A549 (cell line): ENCODE measurements at regions not wholly inside any gene's neighbourhood (a gene's known extent, or its start where the extent isn't known, plus 50 kb on each side); places are given as distances from the start of the nearest gene placed in this dataset.

ENCODE experiments used
- PHF8 ChIP-seq: fragments of 200-600 bp; sonication (generic); IDR thresholded peaks from 2 replicates; pipeline ENCODE4 v1.6.1; 2016; ENCODE audit warnings: low read depth, mild to moderate bottlenecking, antibody characterized with exemption, moderate library complexity, borderline replicate concordance
- RCOR1 ChIP-seq: fragments of 150-350 bp; IDR thresholded peaks from 2 replicates; pipeline ENCODE4 v1.6.1; 2014; ENCODE audit warnings: antibody characterized with exemption, low read length, low read depth
- TF ChIP-seq, protein P1 (sequence below): fragments of >200 bp; sonication (Bioruptor Twin); formaldehyde crosslinking; IDR thresholded peaks from 3 replicates; pipeline ENCODE4 v1.5.1; 2016
- TF ChIP-seq, protein P2 (sequence below): fragments of 150-350 bp; IDR thresholded peaks from 2 replicates; pipeline ENCODE4 v1.6.1; 2014; ENCODE audit warnings: low read depth, mild to moderate bottlenecking, low read length

DNA sequence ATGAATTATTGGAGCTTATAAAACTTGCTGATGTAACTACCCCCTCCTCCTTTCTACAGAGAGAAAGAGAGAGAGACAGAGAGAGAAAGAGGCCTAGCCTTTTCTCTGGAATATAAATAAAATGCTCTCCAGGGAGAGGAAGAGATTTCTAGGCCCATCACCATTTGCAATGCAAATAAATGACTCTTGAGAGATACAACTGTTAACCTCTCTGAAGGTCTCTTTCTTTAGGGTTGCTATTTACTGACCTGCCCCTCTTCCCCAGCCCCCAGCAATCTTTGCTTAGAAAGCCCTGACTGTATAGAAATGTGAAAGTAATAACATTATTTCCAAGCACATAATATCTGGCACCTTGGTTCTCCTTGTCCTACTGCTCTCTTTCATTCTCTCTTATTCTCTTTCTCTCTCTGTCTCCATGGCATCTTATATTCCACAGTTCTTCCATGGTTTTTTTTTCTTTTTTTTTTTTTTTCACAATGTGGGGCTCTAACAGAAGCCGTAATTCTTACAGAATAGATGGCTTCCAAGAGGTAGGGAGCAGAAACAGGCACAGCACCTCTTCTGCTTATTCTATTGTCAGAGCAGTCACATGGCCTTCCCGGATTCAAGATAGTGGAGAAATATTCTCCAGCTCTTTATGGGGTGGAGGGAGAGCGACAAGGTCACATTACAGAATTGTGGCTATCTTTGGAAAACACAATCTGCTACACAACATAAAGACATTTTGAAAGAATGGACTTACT, 1087.9 kb upstream of the NUDT12 start:
- TF ChIP-seq, protein P1, sequence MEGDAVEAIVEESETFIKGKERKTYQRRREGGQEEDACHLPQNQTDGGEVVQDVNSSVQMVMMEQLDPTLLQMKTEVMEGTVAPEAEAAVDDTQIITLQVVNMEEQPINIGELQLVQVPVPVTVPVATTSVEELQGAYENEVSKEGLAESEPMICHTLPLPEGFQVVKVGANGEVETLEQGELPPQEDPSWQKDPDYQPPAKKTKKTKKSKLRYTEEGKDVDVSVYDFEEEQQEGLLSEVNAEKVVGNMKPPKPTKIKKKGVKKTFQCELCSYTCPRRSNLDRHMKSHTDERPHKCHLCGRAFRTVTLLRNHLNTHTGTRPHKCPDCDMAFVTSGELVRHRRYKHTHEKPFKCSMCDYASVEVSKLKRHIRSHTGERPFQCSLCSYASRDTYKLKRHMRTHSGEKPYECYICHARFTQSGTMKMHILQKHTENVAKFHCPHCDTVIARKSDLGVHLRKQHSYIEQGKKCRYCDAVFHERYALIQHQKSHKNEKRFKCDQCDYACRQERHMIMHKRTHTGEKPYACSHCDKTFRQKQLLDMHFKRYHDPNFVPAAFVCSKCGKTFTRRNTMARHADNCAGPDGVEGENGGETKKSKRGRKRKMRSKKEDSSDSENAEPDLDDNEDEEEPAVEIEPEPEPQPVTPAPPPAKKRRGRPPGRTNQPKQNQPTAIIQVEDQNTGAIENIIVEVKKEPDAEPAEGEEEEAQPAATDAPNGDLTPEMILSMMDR: no peak
- TF ChIP-seq RCOR1 (no peak), PHF8 (no peak)
- TF ChIP-seq, protein P2, sequence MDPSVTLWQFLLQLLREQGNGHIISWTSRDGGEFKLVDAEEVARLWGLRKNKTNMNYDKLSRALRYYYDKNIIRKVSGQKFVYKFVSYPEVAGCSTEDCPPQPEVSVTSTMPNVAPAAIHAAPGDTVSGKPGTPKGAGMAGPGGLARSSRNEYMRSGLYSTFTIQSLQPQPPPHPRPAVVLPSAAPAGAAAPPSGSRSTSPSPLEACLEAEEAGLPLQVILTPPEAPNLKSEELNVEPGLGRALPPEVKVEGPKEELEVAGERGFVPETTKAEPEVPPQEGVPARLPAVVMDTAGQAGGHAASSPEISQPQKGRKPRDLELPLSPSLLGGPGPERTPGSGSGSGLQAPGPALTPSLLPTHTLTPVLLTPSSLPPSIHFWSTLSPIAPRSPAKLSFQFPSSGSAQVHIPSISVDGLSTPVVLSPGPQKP: no peak
